Activated CD4-positive, alpha-beta T cell treated with anti-CD3 and anti-CD28 coated beads, Interleukin-2, Interleukin-6, amounts not matched to agents 100 ng/mL and 50 ng/mL, durations not matched to agents 16 hours and 8 hours (primary cell): ENCODE measurements at regions not wholly inside any gene's neighbourhood (a gene's known extent, or its start where the extent isn't known, plus 50 kb on each side); places are given as distances from the start of the nearest gene placed in this dataset.
"Not testable (repeated sequence)": the region's sequence is repeated elsewhere in the genome, so short reads cannot be mapped to it uniquely, and the experiment has no call there.

Experiments
- DNase-seq: peaks from one replicate; pipeline ENCODE4 v3.0.0-alpha.2; 2020

- not testable (repeated sequence) for DNase-seq
Measured at GRCh38 chr1:206256935-206257334, 53.6 kb downstream of the SRGAP2 start.

DNA sequence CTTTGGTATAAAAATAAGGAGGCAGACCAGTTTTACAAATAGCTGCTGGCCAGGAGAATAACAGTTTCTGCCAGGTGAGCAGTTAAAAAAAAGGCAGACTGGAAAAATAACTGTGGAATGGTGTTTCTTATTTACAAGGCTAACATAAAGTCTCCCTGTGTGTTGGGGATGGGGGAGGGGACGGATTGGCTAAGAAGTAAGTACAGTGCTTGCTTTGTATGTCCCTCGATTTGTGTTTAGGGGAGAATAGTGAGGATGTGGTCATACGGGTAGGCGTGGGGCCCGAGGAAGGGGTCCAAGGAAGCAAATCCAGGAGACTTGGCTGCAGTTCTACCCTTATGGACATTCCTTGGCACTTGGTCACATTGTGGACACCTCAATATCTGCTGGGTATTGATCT, 58.1 kb downstream of the SRGAP2 start:
- not testable (repeated sequence) for DNase-seq

- DNase-seq = not testable (repeated sequence)
Measured at GRCh38 chr1:206262424-206262823, 59.1 kb downstream of the SRGAP2 start.

GRCh38 chr1:206264916-206265315, 61.6 kb downstream of the SRGAP2 start:
- DNase-seq = not testable (repeated sequence)

DNA sequence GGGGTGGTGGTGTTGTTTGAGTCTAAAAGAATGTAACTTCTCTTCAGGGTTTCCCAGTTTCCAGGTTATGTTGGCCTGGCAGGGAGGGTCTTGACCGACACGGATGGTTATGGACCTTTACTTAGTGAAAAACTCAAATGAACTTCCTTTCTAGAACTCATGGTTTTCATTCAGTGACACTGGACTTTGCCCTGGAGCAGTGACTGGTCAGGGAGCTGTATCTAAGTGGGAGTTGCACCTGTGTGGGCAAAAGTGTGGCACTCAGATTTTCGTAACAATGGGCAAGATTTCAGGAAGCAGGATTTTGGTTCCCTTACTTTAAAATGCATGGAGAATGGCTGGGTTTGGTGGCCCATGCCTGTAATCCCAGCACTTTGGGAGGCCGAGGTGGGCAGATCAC, 67.8 kb downstream of the SRGAP2 start:
- not testable (repeated sequence) for DNase-seq

GRCh38 chr1:206273104-206273503, 69.8 kb downstream of the SRGAP2 start:
- not testable (repeated sequence) for DNase-seq

DNA sequence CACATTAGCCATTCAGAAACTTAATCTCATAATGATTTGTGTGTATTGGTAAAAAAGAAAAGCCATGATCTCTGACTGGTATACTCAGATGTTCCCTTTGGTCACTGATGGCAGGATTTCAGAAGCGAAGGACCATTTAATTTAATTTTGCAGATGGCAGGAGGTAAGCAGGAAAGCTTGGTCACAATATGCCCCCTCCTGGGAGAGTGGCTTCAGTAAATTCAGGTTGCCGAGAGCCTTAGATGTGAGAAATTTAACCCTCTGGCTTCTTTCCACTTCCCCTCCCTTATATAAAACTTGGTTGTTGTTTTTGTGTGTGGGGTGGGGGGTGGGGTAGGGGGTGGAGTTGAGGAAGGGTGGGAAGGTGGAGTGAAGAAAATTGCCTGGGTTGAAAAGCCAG, 72.8 kb downstream of the SRGAP2 start:
- not testable (repeated sequence) for DNase-seq

DNA sequence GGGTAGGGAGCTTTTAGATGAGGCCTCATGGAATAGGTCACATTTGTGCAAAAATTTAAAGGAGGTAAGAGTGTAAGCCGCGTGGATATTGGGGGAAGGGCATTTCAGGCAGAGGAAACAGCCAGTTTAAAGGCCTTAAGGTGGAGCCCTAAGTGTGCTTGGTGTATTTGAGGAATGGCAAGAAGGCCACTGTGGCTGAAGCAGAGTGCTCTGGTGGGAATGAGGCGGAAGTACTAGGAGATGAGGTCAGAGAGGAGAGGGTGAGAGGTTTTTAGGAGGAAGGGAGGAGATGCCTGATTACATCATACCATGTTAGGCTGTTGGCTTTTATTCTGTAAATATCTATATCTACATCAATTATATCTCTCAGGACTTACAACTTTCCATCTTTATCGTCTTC, 75.3 kb downstream of the SRGAP2 start:
- not testable (repeated sequence) for DNase-seq

GRCh38 chr1:206280683-206281082, 77.3 kb downstream of the SRGAP2 start:
- DNase-seq = not testable (repeated sequence)

GRCh38 chr1:206281912-206282654, 78.7 kb downstream of the SRGAP2 start:
- not testable (repeated sequence) for DNase-seq

DNA sequence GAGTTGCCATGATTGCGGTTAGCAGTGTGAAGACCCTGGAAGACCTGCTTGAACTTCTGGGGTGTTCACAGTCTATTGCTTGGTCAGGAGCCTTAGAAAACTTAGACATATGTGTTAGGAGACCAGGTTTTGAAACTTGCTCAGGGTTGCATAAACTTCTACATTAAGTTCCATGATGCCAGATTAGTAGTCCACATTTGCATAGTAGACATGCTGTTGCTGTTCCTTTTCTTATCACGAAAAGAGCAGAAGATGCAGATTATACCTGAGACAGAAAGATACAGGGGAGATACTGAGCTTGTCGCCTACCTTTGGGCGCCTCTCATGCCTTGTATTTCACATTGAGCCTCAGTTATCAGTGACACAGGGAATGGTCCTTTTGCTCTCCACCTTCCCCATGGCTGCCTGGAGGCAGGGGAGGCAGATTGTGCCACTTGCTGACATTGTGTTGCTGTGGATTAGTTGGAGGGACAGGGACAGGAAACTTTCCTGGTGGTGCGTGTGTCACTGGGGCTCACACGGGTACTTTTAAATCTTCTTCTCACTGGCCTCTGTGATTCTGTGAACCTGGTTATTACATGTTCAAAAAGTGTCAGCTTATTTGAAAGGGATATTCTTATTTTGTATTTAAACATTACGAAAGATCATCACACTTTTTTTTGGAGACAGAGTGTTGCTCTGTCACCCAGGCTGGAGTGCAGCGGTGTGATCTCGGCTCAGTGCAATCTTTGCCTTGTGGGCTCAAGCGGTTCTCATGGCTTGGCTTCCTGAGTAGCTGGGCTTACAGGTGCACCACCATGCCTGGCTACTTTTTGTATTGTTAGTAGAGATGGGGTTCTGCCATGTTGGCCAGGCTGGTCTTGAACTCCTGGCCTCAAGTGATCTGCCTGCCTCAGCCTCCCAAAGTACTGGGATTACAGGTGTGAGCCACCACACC, 82.0 kb downstream of the SRGAP2 start:
- not testable (repeated sequence) for DNase-seq

DNA sequence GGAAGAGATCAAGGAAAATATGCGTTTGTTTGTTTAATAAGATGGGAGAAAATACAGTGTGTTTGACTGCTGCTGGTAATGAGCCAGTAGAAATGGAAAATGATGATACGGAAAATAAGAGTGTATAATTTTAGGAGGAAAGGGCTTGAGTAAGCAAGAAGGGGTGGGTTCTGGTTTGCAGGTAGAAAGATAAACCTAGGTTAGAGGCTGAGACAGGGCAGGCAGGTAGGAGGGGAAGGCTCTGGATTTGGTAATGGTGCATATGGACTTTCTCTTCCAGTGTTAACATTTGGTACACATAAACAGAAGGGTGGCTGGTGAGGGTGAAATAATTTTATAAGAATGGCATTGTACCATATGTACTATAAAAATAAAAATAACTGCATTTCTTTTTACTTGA, 84.4 kb downstream of the SRGAP2 start:
- not testable (repeated sequence) for DNase-seq

DNA sequence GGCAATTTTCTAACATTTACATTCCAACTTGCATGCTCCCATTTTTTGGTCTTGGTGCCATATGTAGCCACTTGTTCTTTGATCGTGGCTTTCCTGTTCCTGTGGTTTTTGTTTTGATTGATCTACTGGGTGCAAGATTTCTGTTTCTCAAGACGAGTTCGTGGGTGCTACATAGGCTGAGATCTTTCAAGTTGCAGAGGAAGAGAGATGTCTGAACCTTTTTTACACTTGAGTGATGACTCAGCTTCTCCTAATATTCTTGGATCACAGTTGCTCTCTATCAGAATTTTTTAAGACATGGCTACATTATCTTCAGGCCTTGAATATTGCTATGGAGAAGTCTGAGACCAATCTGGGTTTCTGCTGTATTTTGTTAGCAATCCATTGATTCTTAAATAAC, 85.1 kb downstream of the SRGAP2 start:
- not testable (repeated sequence) for DNase-seq

- DNase-seq = not testable (repeated sequence)
Measured at GRCh38 chr1:206297145-206298031, 94.0 kb downstream of the SRGAP2 start.

GRCh38 chr1:206298032-206298392, 94.7 kb downstream of the SRGAP2 start:
- not testable (repeated sequence) for DNase-seq

DNA sequence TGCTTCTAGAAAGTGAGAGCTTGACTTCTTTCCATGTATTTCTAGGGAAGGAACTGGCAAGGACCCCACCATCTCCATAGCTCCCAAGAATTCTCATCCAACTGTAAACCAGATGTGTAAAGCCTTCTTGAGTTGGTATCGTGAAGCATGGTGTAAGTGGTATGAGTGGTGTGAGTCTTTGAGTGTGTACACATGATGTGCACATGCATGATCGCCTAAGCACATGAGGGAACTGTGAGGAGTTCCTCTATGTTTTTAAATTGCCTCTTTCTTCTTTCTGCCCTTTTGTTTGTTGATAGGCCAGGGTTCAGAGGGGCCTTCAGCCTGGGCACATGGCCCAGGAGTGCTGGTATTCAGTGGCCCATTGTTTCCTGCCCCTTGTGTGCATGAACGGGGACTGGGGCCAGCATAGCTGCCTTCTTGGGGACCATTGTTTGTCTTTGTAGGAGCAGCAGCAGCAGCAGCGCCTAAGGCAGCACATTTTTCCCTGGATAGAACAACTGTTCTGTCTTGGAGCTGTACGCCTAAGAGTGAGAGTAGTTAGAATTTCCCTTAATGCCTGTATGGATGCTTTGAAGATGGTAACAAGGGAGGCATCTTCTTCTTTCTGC, 95.9 kb downstream of the SRGAP2 start:
- not testable (repeated sequence) for DNase-seq

- not testable (repeated sequence) for DNase-seq
Measured at GRCh38 chr1:206299942-206300341, 96.6 kb downstream of the SRGAP2 start.

- not testable (repeated sequence) for DNase-seq
Measured at GRCh38 chr1:206302056-206302455, 98.7 kb downstream of the SRGAP2 start.

- DNase-seq = not testable (repeated sequence)
Measured at GRCh38 chr1:206307442-206307841, 104.1 kb downstream of the SRGAP2 start.

GRCh38 chr1:206310948-206311347, 107.6 kb downstream of the SRGAP2 start:
- DNase-seq = not testable (repeated sequence)

DNA sequence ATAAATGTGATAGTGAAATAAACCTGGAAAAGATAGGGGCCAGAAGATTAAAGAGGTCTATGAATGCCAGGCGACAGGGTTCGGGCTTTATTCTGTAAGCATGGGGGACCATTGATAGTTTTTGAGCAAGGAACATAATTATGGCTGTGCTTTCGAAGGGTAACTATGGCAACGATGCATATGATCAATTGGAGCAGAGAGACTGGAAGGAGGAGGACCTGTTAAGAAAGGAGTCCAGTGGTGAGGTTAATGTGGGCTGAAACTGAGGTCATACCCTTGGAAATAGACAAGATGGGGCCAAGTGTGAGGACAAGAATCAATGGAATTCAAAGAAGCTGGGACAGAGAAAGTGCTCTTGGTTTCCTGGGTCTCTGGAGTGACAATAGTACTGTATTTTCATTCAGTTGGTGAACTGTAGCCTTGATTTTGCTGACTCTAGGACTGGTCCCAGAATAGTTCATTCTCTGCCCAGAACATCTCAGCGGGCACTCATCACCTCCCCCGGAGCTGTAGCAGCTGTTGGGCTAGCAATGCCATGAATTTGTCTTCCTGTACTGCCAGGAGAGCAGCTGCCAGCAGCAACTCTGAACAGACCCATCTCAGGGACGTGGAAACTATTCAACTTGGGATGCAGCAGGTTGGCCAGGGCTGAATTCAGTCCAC, 108.4 kb downstream of the SRGAP2 start:
- not testable (repeated sequence) for DNase-seq

- DNase-seq = not testable (repeated sequence)
Measured at GRCh38 chr1:206312274-206312665, 108.9 kb downstream of the SRGAP2 start.
